Activated B cell treated with CpG ODN at 0.5 μM for 24 hours (primary cell): ENCODE measurements at regions not wholly inside any gene's neighbourhood (a gene's known extent, or its start where the extent isn't known, plus 50 kb on each side); places are given as distances from the start of the nearest gene placed in this dataset.

ENCODE experiments used
- ATAC-seq: fragments of 200-7000 bp; cut with Tn5 transposase; one replicate; pipeline ENCODE4 v1.10.0; 2021; ENCODE audit warnings: low read depth, mild to moderate bottlenecking, moderate library complexity
- CTCF ChIA-PET: fragments of 350-600 bp; sonication (Branson Sonifier 250); formaldehyde crosslinking; loops from one replicate; lab custom pipeline; 2021; ENCODE audit warnings: antibody characterized with exemption; lab: Charles Lee
- POLR2A ChIA-PET: fragments of 350-600 bp; sonication (Branson Sonifier 250); formaldehyde crosslinking; loops from one replicate; lab custom pipeline; 2021; ENCODE audit warnings: antibody characterized with exemption; lab: Charles Lee
- DNase-seq: peaks from one replicate; pipeline ENCODE4 v3.0.0; 2022
- H3K27ac Mint-ChIP-seq: one replicate; pipeline ENCODE4 v1.8.0; 2020; ENCODE audit warnings: mixed read lengths
- H3K27me3 Mint-ChIP-seq: one replicate; pipeline ENCODE4 v1.8.0; 2021; ENCODE audit warnings: mixed read lengths
- H3K36me3 Mint-ChIP-seq: one replicate; pipeline ENCODE4 v1.8.0; 2021; ENCODE audit warnings: low read depth, mixed read lengths
- H3K4me1 Mint-ChIP-seq: one replicate; pipeline ENCODE4 v1.8.0; 2021; ENCODE audit warnings: mixed read lengths
- H3K4me3 Mint-ChIP-seq: one replicate; pipeline ENCODE4 v1.8.0; 2020; ENCODE audit warnings: mild to moderate bottlenecking, mixed read lengths
- H3K9me3 Mint-ChIP-seq: one replicate; pipeline ENCODE4 v1.8.0; 2020; ENCODE audit warnings: mixed read lengths
- intact Hi-C: fragments of 100-400 bp; cut with micrococcal nuclease; formaldehyde crosslinking; loops from one replicate; pipeline ENCODE4 v1.15.1; 2024
- TF ChIP-seq, protein P1 (sequence below): fragments of 200-600 bp; IDR thresholded peaks from one replicate; pipeline ENCODE4 v1.8.0; 2022; ENCODE audit warnings: antibody characterized with exemption, mild to moderate bottlenecking

DNA sequence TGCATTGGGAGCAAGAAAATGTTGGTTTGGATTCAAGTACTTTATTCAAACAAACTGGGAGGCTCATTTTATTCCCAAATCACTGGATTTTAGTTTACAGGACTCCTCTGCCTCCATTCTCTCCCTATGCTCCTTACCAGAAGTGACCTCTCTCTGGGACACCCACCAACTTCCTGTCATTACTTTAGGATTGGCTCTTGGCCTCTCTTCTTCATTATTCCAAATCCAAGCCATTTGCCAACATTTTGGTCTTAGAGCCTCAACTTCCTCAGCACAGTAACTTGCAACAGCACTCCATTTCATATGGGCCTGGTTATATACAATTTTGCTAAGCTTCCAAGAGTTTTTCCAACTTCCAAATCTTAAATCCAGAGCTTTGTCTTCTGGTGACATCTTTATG, 432.1 kb downstream of the NR2F2 start:
- Mint-ChIP-seq H3K27ac (no peak overlapping the region), H3K36me3 (no peaks in the 10 kb centered on the region)

DNA sequence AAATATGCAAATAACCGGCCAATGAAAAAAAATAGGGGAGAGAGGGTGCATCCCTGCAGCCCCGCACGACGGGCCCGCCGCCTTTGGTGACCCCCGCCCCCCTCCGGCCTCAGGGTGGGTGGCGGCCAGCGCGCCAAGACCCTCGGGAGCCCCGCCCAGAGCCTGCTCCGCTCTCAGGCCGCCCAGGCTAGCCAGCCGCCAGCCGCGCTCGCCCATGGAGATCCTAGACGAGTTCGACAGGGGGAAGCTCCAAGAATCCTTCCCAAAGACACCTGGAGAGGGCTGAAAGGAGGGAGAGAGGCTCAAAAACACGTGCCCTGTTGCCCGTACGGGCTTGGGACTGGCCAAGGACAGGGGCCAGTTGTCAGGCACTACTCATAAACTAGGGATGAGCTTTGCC, 434.0 kb downstream of the NR2F2 start:
- CTCF ChIA-PET, result no interaction called here
- Mint-ChIP-seq H3K4me1 (no peaks in the 10 kb centered on the region), H3K4me3 (no peak overlapping the region), H3K36me3 (no peaks in the 10 kb centered on the region), H3K27me3 (no peaks in the 10 kb centered on the region), H3K9me3 (peaks cover 8% of the 10 kb centered on the region), H3K27ac (no peak overlapping the region)
- POLR2A ChIA-PET, result no interaction called here
- DNase-seq, result no peak
- TF ChIP-seq, protein P1, sequence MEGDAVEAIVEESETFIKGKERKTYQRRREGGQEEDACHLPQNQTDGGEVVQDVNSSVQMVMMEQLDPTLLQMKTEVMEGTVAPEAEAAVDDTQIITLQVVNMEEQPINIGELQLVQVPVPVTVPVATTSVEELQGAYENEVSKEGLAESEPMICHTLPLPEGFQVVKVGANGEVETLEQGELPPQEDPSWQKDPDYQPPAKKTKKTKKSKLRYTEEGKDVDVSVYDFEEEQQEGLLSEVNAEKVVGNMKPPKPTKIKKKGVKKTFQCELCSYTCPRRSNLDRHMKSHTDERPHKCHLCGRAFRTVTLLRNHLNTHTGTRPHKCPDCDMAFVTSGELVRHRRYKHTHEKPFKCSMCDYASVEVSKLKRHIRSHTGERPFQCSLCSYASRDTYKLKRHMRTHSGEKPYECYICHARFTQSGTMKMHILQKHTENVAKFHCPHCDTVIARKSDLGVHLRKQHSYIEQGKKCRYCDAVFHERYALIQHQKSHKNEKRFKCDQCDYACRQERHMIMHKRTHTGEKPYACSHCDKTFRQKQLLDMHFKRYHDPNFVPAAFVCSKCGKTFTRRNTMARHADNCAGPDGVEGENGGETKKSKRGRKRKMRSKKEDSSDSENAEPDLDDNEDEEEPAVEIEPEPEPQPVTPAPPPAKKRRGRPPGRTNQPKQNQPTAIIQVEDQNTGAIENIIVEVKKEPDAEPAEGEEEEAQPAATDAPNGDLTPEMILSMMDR, result no peak
- ATAC-seq, result no peak
- intact Hi-C loops, result no loop called here

More for the DNA sequence above, 432.1 kb downstream of the NR2F2 start:
- TF ChIP-seq, protein P1, result no peak
- Mint-ChIP-seq H3K4me1 (no peaks in the 10 kb centered on the region), H3K9me3 (peaks cover 15% of the 10 kb centered on the region), H3K27me3 (no peaks in the 10 kb centered on the region), H3K4me3 (no peak overlapping the region)
- intact Hi-C loops, result no loop called here
- ChIA-PET POLR2A (no interaction called here), CTCF (no interaction called here)
- DNase-seq (no peak), ATAC-seq (no peak)

DNA sequence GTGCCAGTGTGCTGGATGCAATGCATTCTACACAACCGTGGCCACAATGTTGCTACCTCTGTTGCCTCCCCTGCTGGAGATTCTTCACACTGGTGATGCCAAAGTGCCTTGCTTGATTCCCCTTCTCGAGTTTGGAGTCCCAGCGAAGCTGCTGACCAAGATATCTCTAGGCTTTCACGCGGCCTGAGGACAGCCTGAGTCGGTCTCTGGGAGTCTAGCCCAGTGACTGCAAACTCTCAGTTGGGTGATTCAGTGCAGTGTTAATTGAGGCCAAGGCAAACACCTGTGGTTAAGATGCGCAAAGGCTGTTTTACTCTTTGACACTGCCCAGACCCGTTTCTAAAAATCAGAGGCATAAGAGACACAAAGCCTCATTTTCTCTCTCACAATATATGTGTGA, 434.4 kb downstream of the NR2F2 start:
- Mint-ChIP-seq H3K27ac (no peak overlapping the region), H3K4me3 (no peak overlapping the region), H3K4me1 (no peaks in the 10 kb centered on the region), H3K27me3 (no peaks in the 10 kb centered on the region), H3K9me3 (peaks cover 5% of the 10 kb centered on the region), H3K36me3 (no peaks in the 10 kb centered on the region)
- intact Hi-C loops, result no loop called here
- ATAC-seq, result no peak
- DNase-seq, result no peak
- TF ChIP-seq, protein P1, result no peak
- CTCF ChIA-PET, result no interaction called here
- POLR2A ChIA-PET, result no interaction called here

DNA sequence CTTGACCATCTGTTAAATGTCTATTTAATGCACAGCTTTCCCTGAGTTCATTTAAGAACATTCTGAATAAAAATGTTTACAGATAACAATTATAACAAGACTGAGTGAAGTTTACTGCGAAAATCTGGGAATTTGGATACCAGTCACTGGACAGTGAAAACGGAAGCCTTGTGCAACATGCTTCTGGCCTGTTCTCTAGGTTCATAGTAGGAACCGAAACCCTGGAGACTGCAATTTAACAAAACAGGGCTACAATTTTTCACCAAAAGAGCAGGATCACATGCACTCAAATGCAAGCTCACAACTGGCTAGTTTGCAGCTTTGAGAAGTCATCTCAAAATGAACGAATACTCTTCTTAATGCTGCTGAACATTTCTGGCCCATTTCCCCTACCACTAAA, 435.9 kb downstream of the NR2F2 start:
- H3K27ac Mint-ChIP-seq, result no peak overlapping the region
- ATAC-seq (no peak), DNase-seq (no peak)
- no peak overlapping the region for H3K4me3 Mint-ChIP-seq
- H3K9me3 Mint-ChIP-seq, result peaks cover 4% of the 10 kb centered on the region
- ChIA-PET POLR2A (no interaction called here), CTCF (no interaction called here)
- H3K27me3 Mint-ChIP-seq, result no peaks in the 10 kb centered on the region
- H3K4me1 Mint-ChIP-seq, result no peaks in the 10 kb centered on the region
- no peaks in the 10 kb centered on the region for H3K36me3 Mint-ChIP-seq
- TF ChIP-seq, protein P1, result no peak
- intact Hi-C loops, result no loop called here

DNA sequence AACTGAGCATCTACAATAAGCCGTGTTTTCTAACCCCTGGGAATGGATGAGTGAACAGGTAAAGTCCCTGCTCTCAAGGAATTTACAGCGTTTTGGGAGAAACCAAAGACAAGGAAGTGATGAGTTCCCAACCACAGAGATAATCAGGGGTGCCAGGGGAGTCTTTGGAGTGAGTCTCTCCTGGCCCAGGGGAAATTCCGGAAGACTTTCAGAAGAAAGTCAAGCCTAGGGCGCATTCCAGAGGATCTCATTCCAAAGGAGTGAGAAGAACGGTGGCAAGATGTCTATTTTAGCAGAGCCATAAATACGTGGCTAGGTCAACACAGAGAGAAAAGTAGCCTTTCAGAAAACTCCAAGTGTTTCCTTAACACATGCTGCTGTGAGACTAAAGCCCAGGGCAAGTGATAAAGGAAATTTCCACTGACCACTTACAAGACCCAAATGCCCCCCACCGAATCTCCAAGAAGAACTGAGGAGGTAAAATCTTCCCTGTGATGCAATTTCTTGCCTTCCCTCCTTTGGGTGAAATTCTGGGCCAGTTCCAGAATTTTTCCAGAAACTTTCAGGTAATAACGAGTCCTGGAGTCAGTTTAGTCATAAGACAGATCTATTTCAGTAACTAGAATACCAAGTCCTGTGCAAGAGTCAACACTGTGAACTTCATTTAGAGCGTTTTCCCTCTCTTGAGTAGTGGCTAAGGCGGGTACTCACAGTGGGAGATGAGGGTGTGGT, 437.4 kb downstream of the NR2F2 start:
- TF ChIP-seq, protein P1, result no peak
- no peaks in the 10 kb centered on the region for H3K27me3 Mint-ChIP-seq
- CTCF ChIA-PET, result no interaction called here
- no peaks in the 10 kb centered on the region for H3K4me1 Mint-ChIP-seq
- no peak overlapping the region for H3K27ac Mint-ChIP-seq
- DNase-seq (no peak), ATAC-seq (no peak)
- H3K9me3 Mint-ChIP-seq, result peaks cover 2% of the 10 kb centered on the region
- H3K36me3 Mint-ChIP-seq, result no peaks in the 10 kb centered on the region
- POLR2A ChIA-PET, result no interaction called here
- H3K4me3 Mint-ChIP-seq, result no peak overlapping the region
- intact Hi-C loops, result no loop called here
